ENCODE measurements at regions not wholly inside any gene's neighbourhood (a gene's known extent, or its start where the extent isn't known, plus 50 kb on each side); places are given as distances from the start of the nearest gene placed in this dataset.

DNA sequence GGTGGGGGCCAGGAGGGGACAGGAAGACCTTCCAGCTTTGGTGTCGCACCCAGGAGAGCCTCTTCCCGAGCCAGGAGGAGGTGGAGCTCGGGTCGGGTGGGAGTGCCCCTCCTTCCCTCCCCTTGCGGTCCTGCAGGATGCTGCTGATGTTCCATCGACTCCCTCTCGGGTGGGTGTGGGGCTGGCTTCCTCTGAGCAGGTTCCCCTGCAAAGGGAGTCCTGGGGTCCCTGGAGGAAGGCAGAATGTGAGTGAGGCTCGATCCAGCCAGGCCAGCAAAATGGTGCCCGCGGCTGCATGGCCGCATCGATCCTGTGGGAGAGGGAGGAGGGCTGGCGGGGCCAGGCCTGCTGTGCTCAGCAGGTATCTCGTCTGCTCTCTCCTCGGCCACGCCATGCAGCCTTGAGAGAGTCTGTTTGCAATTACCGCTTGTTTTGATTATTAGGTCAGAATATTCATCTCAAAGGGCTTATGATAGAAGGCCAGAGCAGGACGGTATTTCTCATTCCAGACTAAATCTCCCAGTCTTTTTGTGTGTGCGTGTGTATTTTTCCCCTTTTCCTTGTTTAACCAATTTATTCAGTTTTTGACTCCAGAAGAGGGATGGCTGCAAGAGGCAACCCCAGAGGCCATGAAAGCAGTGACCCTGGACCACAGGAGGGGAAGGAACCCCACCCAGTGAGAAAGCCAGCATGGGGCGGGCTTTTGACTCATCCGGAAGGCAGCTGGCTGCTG lies 137.3 kb upstream of the ZMIZ1 start:
- no peaks in the 10 kb centered on the region for H3K27me3 ChIP-seq (ENCODE audit: low read depth)
- DNase-seq: peak; percentile 64
- intact Hi-C loops (cut with micrococcal nuclease): no loop called here

GRCh38 chr10:78932054-78932386 lies 136.7 kb upstream of the ZMIZ1 start:
- intact Hi-C loops (cut with micrococcal nuclease): no loop called here
- DNase-seq: no peak
- H3K4me1 ChIP-seq: peaks cover 54% of the 10 kb centered on the region
- no peak overlapping the region for H3K4me3 ChIP-seq
- H3K36me3 ChIP-seq: no peaks in the 10 kb centered on the region
- H3K27ac ChIP-seq (replicated peaks): peak overlapping the region; percentile 82
- TF ChIP-seq, protein P1, sequence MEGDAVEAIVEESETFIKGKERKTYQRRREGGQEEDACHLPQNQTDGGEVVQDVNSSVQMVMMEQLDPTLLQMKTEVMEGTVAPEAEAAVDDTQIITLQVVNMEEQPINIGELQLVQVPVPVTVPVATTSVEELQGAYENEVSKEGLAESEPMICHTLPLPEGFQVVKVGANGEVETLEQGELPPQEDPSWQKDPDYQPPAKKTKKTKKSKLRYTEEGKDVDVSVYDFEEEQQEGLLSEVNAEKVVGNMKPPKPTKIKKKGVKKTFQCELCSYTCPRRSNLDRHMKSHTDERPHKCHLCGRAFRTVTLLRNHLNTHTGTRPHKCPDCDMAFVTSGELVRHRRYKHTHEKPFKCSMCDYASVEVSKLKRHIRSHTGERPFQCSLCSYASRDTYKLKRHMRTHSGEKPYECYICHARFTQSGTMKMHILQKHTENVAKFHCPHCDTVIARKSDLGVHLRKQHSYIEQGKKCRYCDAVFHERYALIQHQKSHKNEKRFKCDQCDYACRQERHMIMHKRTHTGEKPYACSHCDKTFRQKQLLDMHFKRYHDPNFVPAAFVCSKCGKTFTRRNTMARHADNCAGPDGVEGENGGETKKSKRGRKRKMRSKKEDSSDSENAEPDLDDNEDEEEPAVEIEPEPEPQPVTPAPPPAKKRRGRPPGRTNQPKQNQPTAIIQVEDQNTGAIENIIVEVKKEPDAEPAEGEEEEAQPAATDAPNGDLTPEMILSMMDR (IDR thresholded peaks at IDR 0.05; ENCODE audit: borderline replicate concordance): no peak
- H3K27me3 ChIP-seq (ENCODE audit: low read depth): no peaks in the 10 kb centered on the region
- H3K9me3 ChIP-seq (replicated peaks): no peaks in the 10 kb centered on the region

More for the DNA sequence above, 137.3 kb upstream of the ZMIZ1 start:
- Histone ChIP-seq H3K36me3 (no peaks in the 10 kb centered on the region), H3K9me3 (replicated peaks) (no peaks in the 10 kb centered on the region), H3K4me3 (no peak overlapping the region), H3K4me1 (peaks cover 51% of the 10 kb centered on the region), H3K27ac (replicated peaks) (peak overlapping the region; percentile 82)
- TF ChIP-seq, protein P1 (IDR thresholded peaks at IDR 0.05; ENCODE audit: borderline replicate concordance): no peak

- Histone ChIP-seq H3K4me1 (peaks cover 62% of the 10 kb centered on the region), H3K27me3 (ENCODE audit: low read depth) (no peaks in the 10 kb centered on the region), H3K9me3 (replicated peaks) (no peaks in the 10 kb centered on the region), H3K4me3 (no peak overlapping the region), H3K27ac (replicated peaks) (peak overlapping the region; percentile 82), H3K36me3 (no peaks in the 10 kb centered on the region)
- intact Hi-C loops (cut with micrococcal nuclease): no loop called here
- TF ChIP-seq, protein P1 (IDR thresholded peaks at IDR 0.05; ENCODE audit: borderline replicate concordance): no peak
- no peak for DNase-seq
These were observed 135.9 kb upstream of the ZMIZ1 start for GRCh38 chr10:78932861-78933260.

DNA sequence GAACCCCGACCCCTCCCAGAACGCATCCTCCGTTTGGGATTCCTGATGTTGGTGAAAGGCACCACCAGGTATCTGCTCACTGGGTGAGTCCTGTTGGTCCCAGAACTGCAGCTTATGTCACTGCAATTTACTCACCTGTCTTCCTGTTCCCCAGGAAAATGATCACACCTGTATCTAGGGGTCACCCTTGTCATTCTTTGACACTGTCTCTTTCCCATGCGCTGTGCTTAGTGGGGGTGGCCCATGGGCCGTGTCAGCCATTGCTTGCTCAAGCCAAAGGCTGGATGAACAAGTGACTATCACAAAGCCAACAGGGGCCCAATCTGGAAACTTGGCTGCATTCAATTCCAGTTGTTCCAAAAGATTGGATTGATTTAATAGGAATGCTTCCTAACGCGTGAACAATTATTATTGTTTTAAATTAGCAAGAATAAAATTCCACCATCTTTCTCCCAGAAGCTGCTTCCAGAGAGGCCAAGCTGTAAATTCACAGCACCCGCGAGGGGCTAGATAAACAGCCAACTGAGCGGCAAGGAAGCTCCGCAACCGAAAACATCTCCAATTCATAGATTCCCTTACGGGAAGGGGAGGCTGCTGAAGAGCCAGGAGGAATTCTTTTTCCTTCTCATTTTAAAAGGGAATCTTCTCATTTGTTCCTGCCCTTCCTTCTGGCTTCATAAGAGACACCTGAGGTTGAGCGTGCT lies 134.8 kb upstream of the ZMIZ1 start:
- DNase-seq: no peak
- no peak overlapping the region for H3K27ac ChIP-seq (replicated peaks)
- no peaks in the 10 kb centered on the region for H3K9me3 ChIP-seq (replicated peaks)
- no peak overlapping the region for H3K4me3 ChIP-seq
- no peaks in the 10 kb centered on the region for H3K36me3 ChIP-seq
- TF ChIP-seq, protein P1 (IDR thresholded peaks at IDR 0.05; ENCODE audit: borderline replicate concordance): no peak
- intact Hi-C loops (cut with micrococcal nuclease): no loop called here
- no peaks in the 10 kb centered on the region for H3K27me3 ChIP-seq (ENCODE audit: low read depth)
- H3K4me1 ChIP-seq: peaks cover 69% of the 10 kb centered on the region

DNA sequence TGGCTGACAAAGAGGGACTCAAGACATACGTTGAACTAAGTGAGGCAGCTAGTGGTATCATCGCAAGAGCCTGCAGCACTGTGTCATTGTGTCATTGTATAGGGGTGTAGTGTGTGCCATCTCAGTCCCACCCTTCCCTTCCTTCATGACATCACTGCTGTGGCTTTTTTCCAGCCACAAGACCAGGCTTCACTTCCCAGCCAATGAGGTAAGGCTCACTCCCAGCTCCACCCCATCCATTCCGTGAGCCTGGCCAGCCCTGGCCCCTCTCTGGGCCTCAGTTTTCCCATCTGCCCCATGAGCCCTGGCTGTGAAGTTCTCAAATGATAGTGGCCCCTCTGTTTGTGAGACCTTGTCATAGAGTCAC lies 134.3 kb upstream of the ZMIZ1 start:
- H3K4me1 ChIP-seq: peaks cover 69% of the 10 kb centered on the region
- no peak overlapping the region for H3K27ac ChIP-seq (replicated peaks)
- no peaks in the 10 kb centered on the region for H3K9me3 ChIP-seq (replicated peaks)
- H3K27me3 ChIP-seq (ENCODE audit: low read depth): no peaks in the 10 kb centered on the region
- no peaks in the 10 kb centered on the region for H3K36me3 ChIP-seq
- intact Hi-C loops (cut with micrococcal nuclease): no loop called here
- TF ChIP-seq, protein P1 (IDR thresholded peaks at IDR 0.05; ENCODE audit: borderline replicate concordance): no peak
- H3K4me3 ChIP-seq: no peak overlapping the region
- no peak for DNase-seq
